GM19099 (cell line): ENCODE measurements at regions not wholly inside any gene's neighbourhood (a gene's known extent, or its start where the extent isn't known, plus 50 kb on each side); places are given as distances from the start of the nearest gene placed in this dataset.

Experiments used
- POLR2A ChIP-seq: IDR thresholded peaks from 3 replicates; pipeline ENCODE4 v1.6.1; 2011; ENCODE audit warnings: low read depth; ENCODE audit not compliant: insufficient read length; ENCODE audit errors: extremely low read depth

- no peak for TF ChIP-seq POLR2A
These were observed 141.8 kb downstream of the LAT start for GRCh38 chr16:29126616-29127015.

- TF ChIP-seq POLR2A = no peak
These were observed 141.2 kb downstream of the LAT start for GRCh38 chr16:29126057-29126494.

GRCh38 chr16:29124828-29125227 is 140.0 kb downstream of the LAT start:
- TF ChIP-seq POLR2A = no peak

GRCh38 chr16:29117631-29118030 is 132.8 kb downstream of the LAT start:
- TF ChIP-seq POLR2A = no peak

- TF ChIP-seq POLR2A = no peak
These were observed 132.1 kb downstream of the LAT start for GRCh38 chr16:29116980-29117379.

- TF ChIP-seq POLR2A = no peak
These were observed 129.7 kb downstream of the LAT start for GRCh38 chr16:29114574-29114973.

GRCh38 chr16:29112755-29113347 is 128.0 kb downstream of the LAT start:
- TF ChIP-seq POLR2A = no peak

- TF ChIP-seq POLR2A = no peak
These were observed 126.6 kb downstream of the LAT start for GRCh38 chr16:29111421-29111820.

- no peak for TF ChIP-seq POLR2A
These were observed 122.4 kb downstream of the LAT start for GRCh38 chr16:29107299-29107698.

GRCh38 chr16:29074554-29075402 is 89.9 kb downstream of the LAT start:
- TF ChIP-seq POLR2A = peak; percentile 63
